OCI-LY3 (cell line): ENCODE measurements at regions not wholly inside any gene's neighbourhood (a gene's known extent, or its start where the extent isn't known, plus 50 kb on each side); places are given as distances from the start of the nearest gene placed in this dataset.

Experiments
- H2AFZ ChIP-seq: fragments of 200-600, 300-600 bp; shearing (Covaris generic); 2 replicates; pipeline ENCODE4 v1.6.0; 2014; ENCODE audit warnings: antibody characterized with exemption, low read depth, low read length
- H3K27ac ChIP-seq: fragments of 200-600, 300-600 bp; sonication (generic); 2 replicates; pipeline ENCODE4 v1.5.1; 2014; ENCODE audit warnings: mild to moderate bottlenecking, low read length, moderate library complexity, mixed read lengths
- H3K27me3 ChIP-seq: fragments of 200-600, 300-600 bp; sonication (generic); 2 replicates; pipeline ENCODE4 v1.6.1; 2014; ENCODE audit warnings: low read depth, low read length, mixed read lengths
- H3K36me3 ChIP-seq: fragments of 200-600, 300-600 bp; sonication (generic); replicated peaks from 2 replicates; pipeline ENCODE3; 2014; ENCODE audit warnings: low read depth, low read length, mixed read lengths
- H3K4me1 ChIP-seq: fragments of 300-600, 200-600 bp; sonication (generic); 2 replicates; pipeline ENCODE4 v1.6.1; 2014; ENCODE audit warnings: low read length, mixed read lengths
- H3K4me2 ChIP-seq: fragments of 200-600, 300-600 bp; sonication (generic); 2 replicates; pipeline ENCODE4 v1.6.1; 2014; ENCODE audit warnings: low read length, mixed read lengths
- H3K4me3 ChIP-seq: fragments of 300-600, 200-600 bp; sonication (generic); 2 replicates; pipeline ENCODE4 v1.5.1; 2014; ENCODE audit warnings: antibody characterized with exemption, mild to moderate bottlenecking, low read length, moderate library complexity
- H3K79me2 ChIP-seq: fragments of 300-600, 200-600 bp; shearing (Covaris generic); 2 replicates; pipeline ENCODE4 v1.6.1; 2014; ENCODE audit warnings: mild to moderate bottlenecking, low read length, mixed read lengths
- H3K9ac ChIP-seq: fragments of 300-600, 200-600 bp; shearing (Covaris generic); 2 replicates; pipeline ENCODE4 v1.6.0; 2014; ENCODE audit warnings: mild to moderate bottlenecking, low read length, moderate library complexity
- H3K9me3 ChIP-seq: fragments of 200-600, 300-600 bp; shearing (Covaris generic); 2 replicates; pipeline ENCODE4 v1.6.1; 2014; ENCODE audit warnings: low read length, mixed read lengths; ENCODE audit not compliant: insufficient read depth
- H4K20me1 ChIP-seq: fragments of 200-600, 300-600 bp; sonication (generic); 2 replicates; pipeline ENCODE4 v1.6.1; 2016; ENCODE audit warnings: low read length, mixed read lengths; ENCODE audit not compliant: insufficient read depth
- CTCF ChIP-seq: fragments of 200-600, 300-600 bp; sonication (generic); IDR thresholded peaks from 2 replicates; pipeline ENCODE4 v1.5.1; 2014; ENCODE audit warnings: antibody characterized with exemption, low read length, low read depth
- EZH2phosphoT487 ChIP-seq: fragments of 200-600 bp; shearing (Covaris generic); IDR thresholded peaks from 2 replicates; pipeline ENCODE4 v1.6.1; 2018; ENCODE audit warnings: antibody characterized with exemption, mixed run types, low read depth

- H3K9me3 ChIP-seq = no peaks in the 10 kb centered on the region
- no peak overlapping the region for H3K27ac ChIP-seq
- H3K36me3 ChIP-seq = no peaks in the 10 kb centered on the region
- no peak overlapping the region for H2AFZ ChIP-seq
- no peak overlapping the region for H3K4me2 ChIP-seq
- no peaks in the 10 kb centered on the region for H3K79me2 ChIP-seq
- no peak for TF ChIP-seq CTCF
- no peak for TF ChIP-seq EZH2phosphoT487
- H3K9ac ChIP-seq = no peak overlapping the region
- no peaks in the 10 kb centered on the region for H4K20me1 ChIP-seq
- H3K4me1 ChIP-seq = no peaks in the 10 kb centered on the region
- no peak overlapping the region for H3K4me3 ChIP-seq
- no peaks in the 10 kb centered on the region for H3K27me3 ChIP-seq
These were observed 189.3 kb upstream of the SP4 start for GRCh38 chr7:21238400-21239116.

- Histone ChIP-seq H3K27me3 (no peaks in the 10 kb centered on the region), H3K4me1 (no peaks in the 10 kb centered on the region), H3K27ac (no peak overlapping the region), H3K4me3 (no peak overlapping the region), H2AFZ (no peak overlapping the region), H3K79me2 (no peaks in the 10 kb centered on the region), H3K4me2 (no peak overlapping the region), H3K36me3 (no peaks in the 10 kb centered on the region), H3K9me3 (no peaks in the 10 kb centered on the region), H3K9ac (no peak overlapping the region), H4K20me1 (no peaks in the 10 kb centered on the region)
- TF ChIP-seq CTCF (no peak), EZH2phosphoT487 (no peak)
These were observed 184.6 kb upstream of the SP4 start for GRCh38 chr7:21243265-21243664.

GRCh38 chr7:21251151-21251800 is 176.6 kb upstream of the SP4 start:
- Histone ChIP-seq H3K9me3 (no peaks in the 10 kb centered on the region), H3K27ac (no peak overlapping the region), H3K9ac (no peak overlapping the region), H3K4me1 (0 out of 2 replicates have a peak, but pooled peaks cover 3% of the 10 kb centered on the region), H3K27me3 (peaks cover 21% of the 10 kb centered on the region), H4K20me1 (no peaks in the 10 kb centered on the region), H3K4me3 (no peak overlapping the region), H3K4me2 (no peak overlapping the region), H3K36me3 (no peaks in the 10 kb centered on the region), H3K79me2 (no peaks in the 10 kb centered on the region), H2AFZ (0 out of 2 replicates have a peak overlapping the region, but pooled peaks have one; percentile 30)
- TF ChIP-seq EZH2phosphoT487 (no peak), CTCF (peak; percentile 10; the same call in 1 of the 2 replicates)
